ENCODE measurements at regions not wholly inside any gene's neighbourhood (a gene's known extent, or its start where the extent isn't known, plus 50 kb on each side); places are given as distances from the start of the nearest gene placed in this dataset.

- Histone ChIP-seq H3K27me3 (ENCODE audit: low read depth, low read length) (no peaks in the 10 kb centered on the region), H3K27ac (ENCODE audit: low read length) (no peak overlapping the region), H3K9me3 (ENCODE audit: control insufficient read depth in 1 of 2, low read length in 2 of 2) (no peaks in the 10 kb centered on the region), H3K4me1 (ENCODE audit: control insufficient read depth in 1 of 2, insufficient read depth in 2 of 2, low read length in 2 of 2) (no peaks in the 10 kb centered on the region), H3K4me3 (ENCODE audit: low read depth in 1 of 2, low read length in 2 of 2) (no peak overlapping the region), H3K36me3 (ENCODE audit: control insufficient read depth in 1 of 2, insufficient read depth in 2 of 2, low read length in 2 of 2) (no peaks in the 10 kb centered on the region)
Measured at GRCh38 chr14:86501611-86502010, 971.7 kb downstream of the FLRT2 start.

- Histone ChIP-seq H3K36me3 (ENCODE audit: control insufficient read depth in 1 of 2, insufficient read depth in 2 of 2, low read length in 2 of 2) (no peaks in the 10 kb centered on the region), H3K27ac (ENCODE audit: low read length) (no peak overlapping the region), H3K9me3 (ENCODE audit: control insufficient read depth in 1 of 2, low read length in 2 of 2) (no peaks in the 10 kb centered on the region), H3K27me3 (ENCODE audit: low read depth, low read length) (no peaks in the 10 kb centered on the region), H3K4me3 (ENCODE audit: low read depth in 1 of 2, low read length in 2 of 2) (no peak overlapping the region), H3K4me1 (ENCODE audit: control insufficient read depth in 1 of 2, insufficient read depth in 2 of 2, low read length in 2 of 2) (no peaks in the 10 kb centered on the region)
Measured at GRCh38 chr14:86491743-86492142, 961.8 kb downstream of the FLRT2 start.

- Histone ChIP-seq H3K36me3 (ENCODE audit: control insufficient read depth in 1 of 2, insufficient read depth in 2 of 2, low read length in 2 of 2) (no peaks in the 10 kb centered on the region), H3K27me3 (ENCODE audit: low read depth, low read length) (no peaks in the 10 kb centered on the region), H3K9me3 (ENCODE audit: control insufficient read depth in 1 of 2, low read length in 2 of 2) (no peaks in the 10 kb centered on the region), H3K4me3 (ENCODE audit: low read depth in 1 of 2, low read length in 2 of 2) (no peak overlapping the region), H3K27ac (ENCODE audit: low read length) (no peak overlapping the region), H3K4me1 (ENCODE audit: control insufficient read depth in 1 of 2, insufficient read depth in 2 of 2, low read length in 2 of 2) (no peaks in the 10 kb centered on the region)
Measured at GRCh38 chr14:86481104-86481503, 951.2 kb downstream of the FLRT2 start.

- Histone ChIP-seq H3K27me3 (ENCODE audit: low read depth, low read length) (no peaks in the 10 kb centered on the region), H3K4me1 (ENCODE audit: control insufficient read depth in 1 of 2, insufficient read depth in 2 of 2, low read length in 2 of 2) (no peaks in the 10 kb centered on the region), H3K9me3 (ENCODE audit: control insufficient read depth in 1 of 2, low read length in 2 of 2) (no peaks in the 10 kb centered on the region), H3K27ac (ENCODE audit: low read length) (no peak overlapping the region), H3K4me3 (ENCODE audit: low read depth in 1 of 2, low read length in 2 of 2) (no peak overlapping the region), H3K36me3 (ENCODE audit: control insufficient read depth in 1 of 2, insufficient read depth in 2 of 2, low read length in 2 of 2) (no peaks in the 10 kb centered on the region)
Measured at GRCh38 chr14:86464341-86464740, 934.4 kb downstream of the FLRT2 start.

- Histone ChIP-seq H3K4me1 (ENCODE audit: control insufficient read depth in 1 of 2, insufficient read depth in 2 of 2, low read length in 2 of 2) (no peaks in the 10 kb centered on the region), H3K9me3 (ENCODE audit: control insufficient read depth in 1 of 2, low read length in 2 of 2) (no peaks in the 10 kb centered on the region), H3K27me3 (ENCODE audit: low read depth, low read length) (no peaks in the 10 kb centered on the region), H3K27ac (ENCODE audit: low read length) (no peak overlapping the region), H3K4me3 (ENCODE audit: low read depth in 1 of 2, low read length in 2 of 2) (no peak overlapping the region), H3K36me3 (ENCODE audit: control insufficient read depth in 1 of 2, insufficient read depth in 2 of 2, low read length in 2 of 2) (no peaks in the 10 kb centered on the region)
Measured at GRCh38 chr14:86462193-86462753, 932.3 kb downstream of the FLRT2 start.

GRCh38 chr14:86457481-86458135 is 927.7 kb downstream of the FLRT2 start:
- Histone ChIP-seq H3K4me3 (ENCODE audit: low read depth in 1 of 2, low read length in 2 of 2) (no peak overlapping the region), H3K9me3 (ENCODE audit: control insufficient read depth in 1 of 2, low read length in 2 of 2) (peaks cover 0 to 3% of the 10 kb centered on the region in 2 donors), H3K36me3 (ENCODE audit: control insufficient read depth in 1 of 2, insufficient read depth in 2 of 2, low read length in 2 of 2) (no peaks in the 10 kb centered on the region), H3K27me3 (ENCODE audit: low read depth, low read length) (no peaks in the 10 kb centered on the region), H3K27ac (ENCODE audit: low read length) (no peak overlapping the region), H3K4me1 (ENCODE audit: control insufficient read depth in 1 of 2, insufficient read depth in 2 of 2, low read length in 2 of 2) (no peaks in the 10 kb centered on the region)

GRCh38 chr14:86450085-86450484 is 920.1 kb downstream of the FLRT2 start:
- Histone ChIP-seq H3K27ac (ENCODE audit: low read length) (no peak overlapping the region), H3K4me1 (ENCODE audit: control insufficient read depth in 1 of 2, insufficient read depth in 2 of 2, low read length in 2 of 2) (no peaks in the 10 kb centered on the region), H3K27me3 (ENCODE audit: low read depth, low read length) (no peaks in the 10 kb centered on the region), H3K36me3 (ENCODE audit: control insufficient read depth in 1 of 2, insufficient read depth in 2 of 2, low read length in 2 of 2) (no peaks in the 10 kb centered on the region), H3K4me3 (ENCODE audit: low read depth in 1 of 2, low read length in 2 of 2) (no peak overlapping the region), H3K9me3 (ENCODE audit: control insufficient read depth in 1 of 2, low read length in 2 of 2) (peaks cover 0 to 3% of the 10 kb centered on the region in 2 donors)

GRCh38 chr14:86442135-86442534 is 912.2 kb downstream of the FLRT2 start:
- Histone ChIP-seq H3K27me3 (ENCODE audit: low read depth, low read length) (no peaks in the 10 kb centered on the region), H3K27ac (ENCODE audit: low read length) (no peak overlapping the region), H3K4me3 (ENCODE audit: low read depth in 1 of 2, low read length in 2 of 2) (no peak overlapping the region), H3K36me3 (ENCODE audit: control insufficient read depth in 1 of 2, insufficient read depth in 2 of 2, low read length in 2 of 2) (no peaks in the 10 kb centered on the region), H3K4me1 (ENCODE audit: control insufficient read depth in 1 of 2, insufficient read depth in 2 of 2, low read length in 2 of 2) (no peaks in the 10 kb centered on the region), H3K9me3 (ENCODE audit: control insufficient read depth in 1 of 2, low read length in 2 of 2) (no peaks in the 10 kb centered on the region)

GRCh38 chr14:86430853-86431252 is 900.9 kb downstream of the FLRT2 start:
- Histone ChIP-seq H3K27ac (ENCODE audit: low read length) (no peak overlapping the region), H3K4me3 (ENCODE audit: low read depth in 1 of 2, low read length in 2 of 2) (no peak overlapping the region), H3K27me3 (ENCODE audit: low read depth, low read length) (no peaks in the 10 kb centered on the region), H3K9me3 (ENCODE audit: control insufficient read depth in 1 of 2, low read length in 2 of 2) (no peaks in the 10 kb centered on the region), H3K4me1 (ENCODE audit: control insufficient read depth in 1 of 2, insufficient read depth in 2 of 2, low read length in 2 of 2) (no peaks in the 10 kb centered on the region), H3K36me3 (ENCODE audit: control insufficient read depth in 1 of 2, insufficient read depth in 2 of 2, low read length in 2 of 2) (no peaks in the 10 kb centered on the region)

- Histone ChIP-seq H3K27me3 (ENCODE audit: low read depth, low read length) (no peaks in the 10 kb centered on the region), H3K27ac (ENCODE audit: low read length) (no peak overlapping the region), H3K9me3 (ENCODE audit: control insufficient read depth in 1 of 2, low read length in 2 of 2) (no peaks in the 10 kb centered on the region), H3K4me3 (ENCODE audit: low read depth in 1 of 2, low read length in 2 of 2) (no peak overlapping the region), H3K4me1 (ENCODE audit: control insufficient read depth in 1 of 2, insufficient read depth in 2 of 2, low read length in 2 of 2) (no peaks in the 10 kb centered on the region), H3K36me3 (ENCODE audit: control insufficient read depth in 1 of 2, insufficient read depth in 2 of 2, low read length in 2 of 2) (no peaks in the 10 kb centered on the region)
Measured at GRCh38 chr14:86423214-86423613, 893.3 kb downstream of the FLRT2 start.

GRCh38 chr14:86420131-86420530 is 890.2 kb downstream of the FLRT2 start:
- Histone ChIP-seq H3K4me3 (ENCODE audit: low read depth in 1 of 2, low read length in 2 of 2) (no peak overlapping the region), H3K27me3 (ENCODE audit: low read depth, low read length) (no peaks in the 10 kb centered on the region), H3K27ac (ENCODE audit: low read length) (no peak overlapping the region), H3K9me3 (ENCODE audit: control insufficient read depth in 1 of 2, low read length in 2 of 2) (no peaks in the 10 kb centered on the region), H3K36me3 (ENCODE audit: control insufficient read depth in 1 of 2, insufficient read depth in 2 of 2, low read length in 2 of 2) (no peaks in the 10 kb centered on the region), H3K4me1 (ENCODE audit: control insufficient read depth in 1 of 2, insufficient read depth in 2 of 2, low read length in 2 of 2) (no peaks in the 10 kb centered on the region)

- Histone ChIP-seq H3K9me3 (ENCODE audit: control insufficient read depth in 1 of 2, low read length in 2 of 2) (no peaks in the 10 kb centered on the region), H3K27me3 (ENCODE audit: low read depth, low read length) (no peaks in the 10 kb centered on the region), H3K4me1 (ENCODE audit: control insufficient read depth in 1 of 2, insufficient read depth in 2 of 2, low read length in 2 of 2) (no peaks in the 10 kb centered on the region), H3K27ac (ENCODE audit: low read length) (no peak overlapping the region), H3K36me3 (ENCODE audit: control insufficient read depth in 1 of 2, insufficient read depth in 2 of 2, low read length in 2 of 2) (no peaks in the 10 kb centered on the region), H3K4me3 (ENCODE audit: low read depth in 1 of 2, low read length in 2 of 2) (no peak overlapping the region)
Measured at GRCh38 chr14:86414146-86414545, 884.2 kb downstream of the FLRT2 start.

Measured in muscle layer of duodenum (tissue), 2 donors.